ENCODE measurements at regions not wholly inside any gene's neighbourhood (a gene's known extent, or its start where the extent isn't known, plus 50 kb on each side); places are given as distances from the start of the nearest gene placed in this dataset.

- ChIA-PET CTCF (ENCODE audit: low intra/inter-chr PET ratio, low total read pairs) (no interaction called here), POLR2A (no interaction called here)
- no peaks in the 10 kb centered on the region for H3K4me1 ChIP-seq (ENCODE audit: insufficient read depth, low read length)
- no peak overlapping the region for H3K4me2 ChIP-seq (ENCODE audit: low read depth, low read length)
- H3K36me3 ChIP-seq (replicated peaks in 1 of 2; ENCODE audit: control insufficient read depth in 1 of 2, insufficient read depth in 2 of 2, low read length in 2 of 2): no peaks in the 10 kb centered on the region
- DNase-seq (ENCODE audit: low spot score): no peak
- intact Hi-C loops (cut with micrococcal nuclease; ENCODE audit: unreplicated experiment): no loop called here
- no peaks in the 10 kb centered on the region for H3K9me3 ChIP-seq (ENCODE audit: low read length)
- no peaks in the 10 kb centered on the region for H3K27me3 ChIP-seq (ENCODE audit: control insufficient read depth in 1 of 2, insufficient read depth in 2 of 2, low read length in 2 of 2)
- no peak overlapping the region for H3K9ac ChIP-seq (ENCODE audit: insufficient read depth, low read depth, low read length)
- WGBS (ENCODE audit: low lambda C conversion rate): 2% methylated on average over 8 of the region's 11 CpGs
- H4K20me1 ChIP-seq (ENCODE audit: insufficient read depth, low read length): no peaks in the 10 kb centered on the region
- FAIRE-seq: no peak
- no TSS peak for BruUV-seq (replicated peaks)
- H3K27ac ChIP-seq (ENCODE audit: extremely low read length, insufficient read depth, low read length): no peak overlapping the region
- H3K79me2 ChIP-seq (ENCODE audit: insufficient read depth, low read length): no peaks in the 10 kb centered on the region
- no peak for ATAC-seq
- in situ Hi-C loops (cut with HindIII; ENCODE audit: extremely low pct_ligation_motif_present, low pct_unique_long_range_greater_than_20kb): no loop called here
- H3K4me3 ChIP-seq (replicated peaks in 1 of 3; ENCODE audit: insufficient read depth in 1 of 3, low read depth in 2 of 3, low read length in 3 of 3): no peak overlapping the region
- H2AFZ ChIP-seq (ENCODE audit: low read length): no peak overlapping the region
- TF ChIP-seq ZNF281 (CRISPR knock-in tag; IDR thresholded peaks at IDR 0.05; ENCODE audit: borderline replicate concordance) (no peak), ZNF17 (CRISPR knock-in tag; IDR thresholded peaks at IDR 0.05) (no peak), EZH2 (conservative IDR thresholded peaks at IDR 0.05; ENCODE audit: low read depth, low read length) (no peak), ZSCAN20 (CRISPR knock-in tag; IDR thresholded peaks at IDR 0.05; ENCODE audit: borderline replicate concordance) (no peak), ZXDC (CRISPR knock-in tag; IDR thresholded peaks at IDR 0.05) (no peak), IRF2 (CRISPR knock-in tag; IDR thresholded peaks at IDR 0.05) (no peak), MEIS1 (CRISPR knock-in tag; IDR thresholded peaks at IDR 0.05; ENCODE audit: borderline replicate concordance) (no peak), ZNF569 (CRISPR knock-in tag; IDR thresholded peaks at IDR 0.05; ENCODE audit: borderline replicate concordance) (no peak), HOXD1 (CRISPR knock-in tag; IDR thresholded peaks at IDR 0.05) (no peak), ZSCAN12 (CRISPR knock-in tag; IDR thresholded peaks at IDR 0.05) (no peak), PBX2 (CRISPR knock-in tag; IDR thresholded peaks at IDR 0.05) (no peak), MIER2 (CRISPR knock-in tag; IDR thresholded peaks at IDR 0.05) (no peak), DR1 (CRISPR knock-in tag; IDR thresholded peaks at IDR 0.05) (no peak)
Observed at GRCh38 chr9:13491493-13492424, 212.3 kb upstream of the MPDZ start.
